Stimulated activated CD4-positive, alpha-beta T cell treated with anti-CD3 and anti-CD28 coated beads, Interleukin-4, amount 100 ng/mL, for 48 hours (primary cell): ENCODE measurements at regions not wholly inside any gene's neighbourhood (a gene's known extent, or its start where the extent isn't known, plus 50 kb on each side); places are given as distances from the start of the nearest gene placed in this dataset.
"Not testable (repeated sequence)": the region's sequence is repeated elsewhere in the genome, so short reads cannot be mapped to it uniquely, and the experiment has no call there.

Experiments
- DNase-seq, 2 donors: peaks; one replicate each; pipeline ENCODE4 v3.0.0-alpha.2; 2020; ENCODE audit warnings: low read depth in 2 of 2

GRCh38 chr20:53748176-53748575 is 154.5 kb upstream of the ZNF217 start:
- no peak for DNase-seq

GRCh38 chr20:53743607-53744260 is 150.1 kb upstream of the ZNF217 start:
- DNase-seq = no peak

GRCh38 chr20:53742685-53743081 is 149.0 kb upstream of the ZNF217 start:
- DNase-seq = no peak

- DNase-seq = no peak
Observed at GRCh38 chr20:53741726-53742028, 148.0 kb upstream of the ZNF217 start.

- no peak for DNase-seq
Observed at GRCh38 chr20:53739799-53740785, 146.5 kb upstream of the ZNF217 start.

GRCh38 chr20:53738945-53739798 is 145.5 kb upstream of the ZNF217 start:
- DNase-seq = no peak

GRCh38 chr20:53738039-53738944 is 144.7 kb upstream of the ZNF217 start:
- no peak for DNase-seq

- no peak for DNase-seq
Observed at GRCh38 chr20:53737396-53738038, 143.9 kb upstream of the ZNF217 start.

GRCh38 chr20:53736757-53737395 is 143.2 kb upstream of the ZNF217 start:
- no peak for DNase-seq

- no peak for DNase-seq
Observed at GRCh38 chr20:53736122-53736756, 142.6 kb upstream of the ZNF217 start.

GRCh38 chr20:53735536-53736050 is 142.0 kb upstream of the ZNF217 start:
- DNase-seq = no peak

GRCh38 chr20:53734006-53734688 is 140.5 kb upstream of the ZNF217 start:
- no peak for DNase-seq

- no peak for DNase-seq
Observed at GRCh38 chr20:53731595-53731994, 138.0 kb upstream of the ZNF217 start.

- DNase-seq = no peak
Observed at GRCh38 chr20:53728359-53728758, 134.7 kb upstream of the ZNF217 start.

- not testable (repeated sequence) for DNase-seq
Observed at GRCh38 chr20:53727239-53727638, 133.6 kb upstream of the ZNF217 start.

- DNase-seq = no peak
Observed at GRCh38 chr20:53725575-53725970, 131.9 kb upstream of the ZNF217 start.

GRCh38 chr20:53723621-53724020 is 130.0 kb upstream of the ZNF217 start:
- DNase-seq = no peak

GRCh38 chr20:53723045-53723444 is 129.4 kb upstream of the ZNF217 start:
- no peak for DNase-seq

- no peak for DNase-seq
Observed at GRCh38 chr20:53722515-53723036, 128.9 kb upstream of the ZNF217 start.
